ENCODE measurements at regions not wholly inside any gene's neighbourhood (a gene's known extent, or its start where the extent isn't known, plus 50 kb on each side); places are given as distances from the start of the nearest gene placed in this dataset.

DNA sequence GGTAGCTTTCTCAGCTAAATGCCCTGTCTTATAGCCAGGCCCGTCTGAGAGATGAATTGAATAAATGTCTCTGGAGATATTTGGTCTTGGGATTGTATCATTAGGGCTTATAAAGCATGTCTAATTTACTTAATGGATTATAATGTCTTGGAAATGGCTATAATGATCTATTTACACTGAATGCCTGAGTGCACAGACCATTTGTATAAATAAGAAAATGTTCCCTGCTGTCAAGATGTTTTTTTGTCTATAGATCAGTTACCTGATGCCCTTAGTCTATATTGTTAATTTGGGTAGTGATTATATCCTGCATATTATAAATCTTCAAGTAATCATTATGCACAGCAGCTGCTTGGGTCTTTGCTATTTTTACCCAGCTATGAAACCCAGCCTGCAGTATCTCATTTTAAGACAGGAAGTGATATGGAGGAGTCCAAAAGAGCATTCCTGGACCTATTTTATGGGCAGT is 112.9 kb upstream of the ACTBL2 start:
- whole genome bisulfite sequencing, 2 experiments (ENCODE audit: insufficient coverage in 1 of 2, insufficient read length in 1 of 2): 90 to 100% methylated on average over 1 of the region's 1 CpG
- Histone ChIP-seq H3K27me3 (ENCODE audit: control insufficient read depth, insufficient read depth, low read length, poor library complexity, severe bottlenecking) (peaks cover 78% of the 10 kb centered on the region), H3K27ac (ENCODE audit: low read depth, low read length) (no peak overlapping the region), H3K9me3 (ENCODE audit: control insufficient read depth, low read length) (no peaks in the 10 kb centered on the region), H3K4me1 (ENCODE audit: control insufficient read depth, insufficient read depth, low read length) (no peaks in the 10 kb centered on the region), H3K9ac (ENCODE audit: extremely low read depth, low read length, poor library complexity, severe bottlenecking) (no peak overlapping the region), H3K4me3 (ENCODE audit: low read length) (no peak overlapping the region), H3K36me3 (ENCODE audit: control insufficient read depth, insufficient read depth, low read length) (no peaks in the 10 kb centered on the region)
- Mint-ChIP-seq H3K4me3 (no peak overlapping the region), H3K36me3 (ENCODE audit: low read depth) (no peaks in the 10 kb centered on the region), H3K27me3 (ENCODE audit: insufficient read depth) (peaks cover 66% of the 10 kb centered on the region), H3K27ac (no peak overlapping the region), H3K9me3 (no peaks in the 10 kb centered on the region), H3K4me1 (peaks cover 11% of the 10 kb centered on the region)
- DNase-seq: no peak
- TF ChIP-seq, protein P1, sequence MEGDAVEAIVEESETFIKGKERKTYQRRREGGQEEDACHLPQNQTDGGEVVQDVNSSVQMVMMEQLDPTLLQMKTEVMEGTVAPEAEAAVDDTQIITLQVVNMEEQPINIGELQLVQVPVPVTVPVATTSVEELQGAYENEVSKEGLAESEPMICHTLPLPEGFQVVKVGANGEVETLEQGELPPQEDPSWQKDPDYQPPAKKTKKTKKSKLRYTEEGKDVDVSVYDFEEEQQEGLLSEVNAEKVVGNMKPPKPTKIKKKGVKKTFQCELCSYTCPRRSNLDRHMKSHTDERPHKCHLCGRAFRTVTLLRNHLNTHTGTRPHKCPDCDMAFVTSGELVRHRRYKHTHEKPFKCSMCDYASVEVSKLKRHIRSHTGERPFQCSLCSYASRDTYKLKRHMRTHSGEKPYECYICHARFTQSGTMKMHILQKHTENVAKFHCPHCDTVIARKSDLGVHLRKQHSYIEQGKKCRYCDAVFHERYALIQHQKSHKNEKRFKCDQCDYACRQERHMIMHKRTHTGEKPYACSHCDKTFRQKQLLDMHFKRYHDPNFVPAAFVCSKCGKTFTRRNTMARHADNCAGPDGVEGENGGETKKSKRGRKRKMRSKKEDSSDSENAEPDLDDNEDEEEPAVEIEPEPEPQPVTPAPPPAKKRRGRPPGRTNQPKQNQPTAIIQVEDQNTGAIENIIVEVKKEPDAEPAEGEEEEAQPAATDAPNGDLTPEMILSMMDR (conservative IDR thresholded peaks at IDR 0.05): no peak

DNA sequence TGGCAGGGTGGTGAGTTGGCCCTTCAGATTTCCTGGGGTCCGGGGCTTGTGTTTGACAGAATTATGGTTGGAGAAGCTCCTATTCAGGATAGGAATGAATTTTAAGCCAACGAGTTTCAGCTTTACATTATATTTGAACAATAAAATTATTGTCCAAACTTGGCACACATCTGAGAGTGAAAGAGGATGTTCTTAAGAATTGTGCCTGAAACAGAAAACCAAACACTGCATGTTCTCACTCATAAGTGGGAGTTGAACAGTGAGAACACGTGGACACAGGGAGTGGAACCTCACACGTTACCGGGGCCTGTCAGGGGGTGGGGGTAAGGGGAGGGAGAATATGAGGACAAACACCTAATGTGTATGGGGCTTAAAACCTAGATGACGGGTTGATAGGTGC is 111.8 kb upstream of the ACTBL2 start:
- Histone ChIP-seq H3K36me3 (ENCODE audit: control insufficient read depth, insufficient read depth, low read length) (no peaks in the 10 kb centered on the region), H3K4me3 (ENCODE audit: low read length) (no peak overlapping the region), H3K4me1 (ENCODE audit: control insufficient read depth, insufficient read depth, low read length) (no peaks in the 10 kb centered on the region), H3K9ac (ENCODE audit: extremely low read depth, low read length, poor library complexity, severe bottlenecking) (no peak overlapping the region), H3K9me3 (ENCODE audit: control insufficient read depth, low read length) (no peaks in the 10 kb centered on the region), H3K27me3 (ENCODE audit: control insufficient read depth, insufficient read depth, low read length, poor library complexity, severe bottlenecking) (peaks cover 88% of the 10 kb centered on the region), H3K27ac (ENCODE audit: low read depth, low read length) (no peak overlapping the region)
- no peak for DNase-seq
- Mint-ChIP-seq H3K27me3 (ENCODE audit: insufficient read depth) (peaks cover 66% of the 10 kb centered on the region), H3K9me3 (no peaks in the 10 kb centered on the region), H3K36me3 (ENCODE audit: low read depth) (no peaks in the 10 kb centered on the region), H3K4me1 (peaks cover 11% of the 10 kb centered on the region), H3K27ac (no peak overlapping the region), H3K4me3 (no peak overlapping the region)
- 95 to 100% methylated on average over 3 to 6 of the region's 6 CpGs for WGBS, 2 experiments (ENCODE audit: insufficient coverage in 1 of 2, insufficient read length in 1 of 2)
- TF ChIP-seq, protein P1 (conservative IDR thresholded peaks at IDR 0.05): no peak

DNA sequence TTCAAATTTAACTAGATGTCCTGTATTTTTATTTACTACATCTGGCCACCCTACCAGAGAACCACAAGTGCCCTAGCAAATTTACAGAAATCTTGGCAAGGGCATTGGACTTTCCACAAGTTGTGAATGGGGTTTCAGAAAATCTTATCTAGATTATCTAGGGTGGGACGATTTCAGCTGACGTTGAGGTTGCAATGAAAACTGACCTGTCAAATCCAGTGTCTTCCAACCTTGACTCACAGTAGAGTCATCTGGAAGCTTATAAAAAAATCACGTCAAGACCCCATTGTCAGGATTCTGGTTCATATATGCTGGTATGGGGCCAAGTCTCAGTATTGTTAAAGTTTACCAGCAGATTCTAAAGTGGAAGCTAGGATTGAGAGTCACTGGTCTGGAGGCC is 109.6 kb upstream of the ACTBL2 start:
- no peaks in the 10 kb centered on the region for H3K4me1 ChIP-seq (ENCODE audit: control insufficient read depth, insufficient read depth, low read length)
- Mint-ChIP-seq H3K36me3 (ENCODE audit: low read depth) (no peaks in the 10 kb centered on the region), H3K9me3 (peaks cover 2% of the 10 kb centered on the region), H3K27me3 (ENCODE audit: insufficient read depth) (peaks cover 55% of the 10 kb centered on the region), H3K4me1 (peaks cover 11% of the 10 kb centered on the region), H3K4me3 (no peak overlapping the region), H3K27ac (no peak overlapping the region)
- H3K36me3 ChIP-seq (ENCODE audit: control insufficient read depth, insufficient read depth, low read length): no peaks in the 10 kb centered on the region
- H3K9ac ChIP-seq (ENCODE audit: extremely low read depth, low read length, poor library complexity, severe bottlenecking): no peak overlapping the region
- 95 to 97% methylated on average over 3 of the region's 3 CpGs for WGBS, 2 experiments (ENCODE audit: insufficient coverage in 1 of 2, insufficient read length in 1 of 2)
- H3K9me3 ChIP-seq (ENCODE audit: control insufficient read depth, low read length): no peaks in the 10 kb centered on the region
- H3K4me3 ChIP-seq (ENCODE audit: low read length): no peak overlapping the region
- TF ChIP-seq, protein P1 (conservative IDR thresholded peaks at IDR 0.05): no peak
- no peak for DNase-seq
- H3K27me3 ChIP-seq (ENCODE audit: control insufficient read depth, insufficient read depth, low read length, poor library complexity, severe bottlenecking): peaks cover 76% of the 10 kb centered on the region
- H3K27ac ChIP-seq (ENCODE audit: low read depth, low read length): no peak overlapping the region

All from endodermal cell (in vitro differentiated cells).